NT2/D1 (cell line): ENCODE measurements at regions not wholly inside any gene's neighbourhood (a gene's known extent, or its start where the extent isn't known, plus 50 kb on each side); places are given as distances from the start of the nearest gene placed in this dataset.

Experiments used
- DNase-seq: peaks from one replicate; pipeline ENCODE4 v3.0.0-alpha.2; 2011; ENCODE audit warnings: low read depth, low spot score
- H3K27me3 ChIP-seq: 2 replicates; pipeline ENCODE4 v1.6.0; 2011; ENCODE audit warnings: mild to moderate bottlenecking; ENCODE audit not compliant: insufficient read length, insufficient read depth
- H3K36me3 ChIP-seq: 2 replicates; pipeline ENCODE4 v1.6.1; 2011; ENCODE audit warnings: mild to moderate bottlenecking, low read length, mixed read lengths; ENCODE audit not compliant: insufficient read depth, insufficient read length
- H3K4me1 ChIP-seq: 2 replicates; pipeline ENCODE4 v1.5.1; 2011; ENCODE audit not compliant: insufficient read depth, insufficient read length
- H3K4me3 ChIP-seq: 2 replicates; pipeline ENCODE4 v1.5.1; 2011; ENCODE audit warnings: low read depth; ENCODE audit not compliant: insufficient read length
- H3K9ac ChIP-seq: 2 replicates; pipeline ENCODE4 v1.6.0; 2011; ENCODE audit warnings: low read depth; ENCODE audit not compliant: insufficient read length
- H3K9me3 ChIP-seq: 2 replicates; pipeline ENCODE4 v1.5.1; 2011; ENCODE audit warnings: mild to moderate bottlenecking, low read length; ENCODE audit not compliant: insufficient read depth
- SUZ12 ChIP-seq: IDR thresholded peaks from 2 replicates; pipeline ENCODE4 v1.6.1; 2011; ENCODE audit not compliant: insufficient read length, insufficient read depth; ENCODE audit errors: extremely low read depth
- YY1 ChIP-seq: IDR thresholded peaks from 2 replicates; pipeline ENCODE4 v1.6.1; 2011; ENCODE audit not compliant: insufficient read length, insufficient read depth
- ZNF274 ChIP-seq: IDR thresholded peaks from 2 replicates; pipeline ENCODE4 v1.6.1; 2011; ENCODE audit warnings: mild to moderate bottlenecking, low read depth, low read length

DNA sequence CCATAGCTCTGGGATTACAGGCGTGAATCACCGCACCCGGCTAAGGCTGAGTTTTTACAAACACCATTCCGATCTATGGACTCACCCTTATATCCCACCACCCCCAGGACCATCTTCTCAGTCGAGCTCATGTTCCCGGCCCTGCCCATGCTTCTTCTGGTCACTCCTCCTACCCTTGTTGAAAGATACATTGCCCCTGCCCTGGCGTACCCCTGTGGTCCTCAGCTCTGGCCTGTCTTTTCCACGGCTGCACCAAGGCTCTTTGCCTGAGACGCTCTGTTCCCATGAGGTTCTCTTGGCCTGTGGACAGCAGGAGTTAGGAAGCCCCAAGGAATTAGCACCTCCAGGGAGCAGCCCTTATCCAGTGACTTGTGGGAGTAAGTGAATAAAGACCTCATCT lies 379.4 kb upstream of the TNRC6C start:
- Histone ChIP-seq H3K27me3 (peaks cover 14% of the 10 kb centered on the region), H3K4me1 (no peaks in the 10 kb centered on the region), H3K9ac (no peak overlapping the region), H3K4me3 (no peak overlapping the region), H3K36me3 (no peaks in the 10 kb centered on the region), H3K9me3 (peaks cover 6% of the 10 kb centered on the region; the same call in 1 of the 2 replicates)
- DNase-seq, result no peak
- TF ChIP-seq SUZ12 (no peak), ZNF274 (no peak), YY1 (no peak)

DNA sequence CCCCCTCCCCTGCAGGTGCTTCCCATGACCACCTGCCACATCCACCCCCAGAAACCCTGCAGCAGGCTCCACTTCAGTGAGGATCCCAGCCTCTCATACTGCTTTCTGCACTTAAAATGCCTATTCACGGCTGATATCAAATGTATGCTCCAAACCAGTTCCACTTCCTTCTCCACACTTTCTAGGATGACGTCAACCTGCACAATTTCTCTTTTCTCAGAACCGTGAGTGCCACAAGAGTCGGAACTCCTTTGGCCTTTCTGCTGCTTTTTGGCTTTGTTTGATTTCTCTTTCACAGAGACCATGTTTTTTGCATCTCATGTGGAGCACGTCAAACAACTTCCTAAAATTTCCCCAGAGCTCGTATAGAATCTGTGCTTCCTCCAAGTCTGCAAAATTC lies 378.8 kb upstream of the TNRC6C start:
- no peaks in the 10 kb centered on the region for H3K4me1 ChIP-seq
- no peaks in the 10 kb centered on the region for H3K36me3 ChIP-seq
- no peak overlapping the region for H3K4me3 ChIP-seq
- DNase-seq, result no peak
- H3K27me3 ChIP-seq, result peaks cover 8% of the 10 kb centered on the region
- TF ChIP-seq SUZ12, result no peak
- no peak for TF ChIP-seq YY1
- no peak for TF ChIP-seq ZNF274
- H3K9me3 ChIP-seq, result peaks cover 6% of the 10 kb centered on the region; the same call in 1 of the 2 replicates
- H3K9ac ChIP-seq, result no peak overlapping the region

DNA sequence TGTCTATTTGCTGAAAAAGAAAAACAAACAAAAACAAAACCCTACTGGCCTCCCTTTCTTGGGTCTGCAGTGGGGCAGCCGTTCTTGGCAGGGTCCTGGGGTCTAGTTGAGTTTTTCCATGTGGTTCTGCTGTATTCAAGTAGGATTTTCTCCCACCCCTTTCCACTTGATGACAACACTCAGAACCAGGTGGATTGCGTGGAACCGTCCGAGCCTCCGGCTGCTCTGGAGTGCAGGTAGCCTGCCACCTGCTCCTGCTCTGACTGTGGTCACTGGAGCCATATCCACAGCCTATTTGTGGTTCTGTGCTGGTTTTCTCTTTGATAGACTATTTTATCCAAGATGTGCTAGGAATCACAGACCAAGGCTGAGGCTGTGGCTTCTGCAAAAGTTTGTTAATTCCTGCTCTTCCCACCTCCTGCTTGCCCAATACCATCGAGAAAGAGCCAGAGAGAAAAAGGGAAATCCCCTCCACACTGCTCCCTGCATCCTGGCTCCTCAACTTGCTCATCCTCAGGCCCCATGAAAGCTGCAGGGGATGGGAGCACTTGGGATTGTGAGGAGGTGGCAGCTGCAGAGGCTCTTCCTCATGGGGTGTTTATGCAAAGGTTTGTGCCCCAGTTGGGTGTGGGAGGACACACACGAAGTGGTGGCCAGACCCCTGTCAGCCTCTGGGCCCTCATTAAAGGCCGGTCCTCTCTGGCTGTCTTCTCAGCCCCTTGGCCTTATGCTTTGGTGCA lies 377.8 kb upstream of the TNRC6C start:
- peaks cover 7% of the 10 kb centered on the region for H3K27me3 ChIP-seq
- no peak overlapping the region for H3K4me3 ChIP-seq
- H3K4me1 ChIP-seq, result no peaks in the 10 kb centered on the region
- H3K36me3 ChIP-seq, result no peaks in the 10 kb centered on the region
- TF ChIP-seq YY1, result no peak
- no peak for TF ChIP-seq ZNF274
- H3K9ac ChIP-seq, result no peak overlapping the region
- DNase-seq, result no peak
- peaks cover 6% of the 10 kb centered on the region; the same call in 1 of the 2 replicates for H3K9me3 ChIP-seq

DNA sequence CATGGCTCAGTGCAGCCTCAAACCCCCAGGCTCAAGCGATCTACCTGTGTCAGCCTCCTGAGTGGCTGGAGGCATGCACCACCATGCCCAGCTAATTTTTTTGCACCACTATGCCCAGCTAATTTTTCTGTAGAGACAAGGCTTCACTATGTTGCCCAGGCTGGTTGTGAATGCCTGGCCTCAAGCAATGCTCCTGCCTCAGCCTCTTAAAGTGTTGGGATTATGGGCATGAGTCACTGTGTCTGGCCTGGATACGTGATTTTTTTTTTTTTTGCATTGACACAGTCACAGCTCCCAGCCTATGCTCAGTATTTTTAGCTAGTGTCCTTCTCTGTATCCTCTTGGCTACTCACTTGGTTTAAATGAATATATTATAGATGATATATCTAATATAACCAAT lies 377.0 kb upstream of the TNRC6C start:
- Histone ChIP-seq H3K27me3 (peaks cover 4% of the 10 kb centered on the region), H3K36me3 (no peaks in the 10 kb centered on the region), H3K9ac (no peak overlapping the region), H3K4me3 (no peak overlapping the region), H3K4me1 (no peaks in the 10 kb centered on the region), H3K9me3 (peaks cover 6% of the 10 kb centered on the region; the same call in 1 of the 2 replicates)
- DNase-seq, result no peak
- TF ChIP-seq YY1 (no peak), SUZ12 (no peak), ZNF274 (no peak)

DNA sequence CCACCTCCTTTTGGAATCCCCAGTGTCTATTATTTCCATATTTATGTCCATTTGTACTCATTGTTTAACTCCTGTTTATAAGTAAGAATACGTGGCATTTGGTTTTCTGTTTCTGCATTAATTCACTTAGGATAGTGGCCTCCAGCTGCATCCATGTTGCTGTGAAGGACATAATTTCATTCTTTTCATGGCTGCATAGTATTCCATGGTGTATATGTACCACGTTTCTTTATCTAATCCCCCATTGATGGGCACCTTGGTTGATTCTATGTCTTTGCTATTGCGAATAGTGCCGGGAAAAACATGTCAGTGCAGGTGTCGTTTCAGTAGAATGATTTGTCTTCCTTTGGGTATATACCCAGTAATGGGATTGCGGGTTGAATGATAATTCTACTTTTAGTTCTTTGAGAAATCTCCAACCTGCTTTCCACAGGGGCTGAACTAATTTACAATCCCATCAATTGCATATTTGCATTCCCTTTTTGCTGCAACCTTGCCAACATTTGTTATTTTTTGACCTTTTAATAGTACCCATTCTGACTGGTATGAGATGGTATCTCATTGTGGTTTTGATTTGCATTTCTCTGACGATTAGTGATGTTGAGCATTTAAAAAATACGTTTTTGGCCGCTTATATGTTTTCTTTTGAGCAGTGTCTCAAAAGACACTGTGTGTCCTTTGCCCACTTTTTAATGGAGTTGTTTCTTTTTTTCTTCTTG lies 373.2 kb upstream of the TNRC6C start:
- peaks cover 6% of the 10 kb centered on the region for H3K9me3 ChIP-seq
- DNase-seq, result no peak

DNA sequence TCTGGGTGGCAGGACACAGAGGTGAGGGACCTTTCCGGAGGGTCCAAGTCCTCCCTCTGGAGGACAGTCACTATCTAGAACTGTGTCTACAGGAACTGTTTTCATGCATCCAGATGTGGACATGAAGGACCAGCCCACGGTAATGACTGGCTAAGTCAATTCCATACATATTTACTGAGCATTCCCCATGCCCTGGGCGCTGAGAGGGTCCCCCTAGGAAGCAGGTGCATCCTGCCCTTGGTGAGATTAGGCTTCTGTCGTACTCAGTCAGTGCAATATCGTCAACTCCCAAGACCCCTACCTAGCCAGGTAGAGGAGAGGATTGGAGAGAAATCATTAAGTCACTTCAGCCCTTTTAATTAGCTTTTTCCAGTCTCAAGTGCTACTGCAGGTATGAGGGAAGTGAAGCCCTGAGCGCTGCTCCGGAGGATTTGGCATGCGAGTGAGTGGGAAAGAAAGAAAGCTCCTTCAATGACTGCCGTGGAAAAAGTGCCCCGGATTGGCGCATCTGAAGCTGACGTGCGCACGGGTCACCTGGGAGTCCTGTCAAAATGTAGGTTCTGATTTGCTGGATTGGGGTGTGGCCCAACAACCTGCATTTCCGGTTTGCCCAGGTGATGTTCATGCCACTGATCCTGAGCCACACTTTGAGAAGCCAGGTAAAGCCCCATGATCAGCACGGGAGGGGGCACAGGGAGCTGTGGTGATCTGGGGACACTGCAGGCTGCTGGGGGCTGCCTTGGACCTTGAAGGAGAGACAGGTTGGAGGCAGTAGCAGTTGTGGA lies 367.4 kb upstream of the TNRC6C start:
- no peak for TF ChIP-seq YY1
- no peak for TF ChIP-seq ZNF274
- no peak for TF ChIP-seq SUZ12
- Histone ChIP-seq H3K4me3 (no peak overlapping the region), H3K9ac (no peak overlapping the region), H3K36me3 (no peaks in the 10 kb centered on the region), H3K27me3 (no peaks in the 10 kb centered on the region), H3K4me1 (no peaks in the 10 kb centered on the region), H3K9me3 (no peaks in the 10 kb centered on the region; the same call in 1 of the 2 replicates)
- no peak for DNase-seq

More for the DNA sequence above, 373.2 kb upstream of the TNRC6C start:
- Histone ChIP-seq H3K27me3 (no peaks in the 10 kb centered on the region), H3K36me3 (no peaks in the 10 kb centered on the region), H3K4me1 (no peaks in the 10 kb centered on the region), H3K9ac (no peak overlapping the region), H3K4me3 (no peak overlapping the region)
- TF ChIP-seq SUZ12, result no peak
- no peak for TF ChIP-seq ZNF274
- no peak for TF ChIP-seq YY1
